SK-N-DZ (cell line): ENCODE measurements at regions not wholly inside any gene's neighbourhood (a gene's known extent, or its start where the extent isn't known, plus 50 kb on each side); places are given as distances from the start of the nearest gene placed in this dataset.
"Not testable (repeated sequence)": the region's sequence is repeated elsewhere in the genome, so short reads cannot be mapped to it uniquely, and the experiment has no call there.

Experiments
- DNase-seq: peaks from one replicate; pipeline ENCODE4 v3.0.0-alpha.2; 2015; ENCODE audit warnings: low spot score

DNA sequence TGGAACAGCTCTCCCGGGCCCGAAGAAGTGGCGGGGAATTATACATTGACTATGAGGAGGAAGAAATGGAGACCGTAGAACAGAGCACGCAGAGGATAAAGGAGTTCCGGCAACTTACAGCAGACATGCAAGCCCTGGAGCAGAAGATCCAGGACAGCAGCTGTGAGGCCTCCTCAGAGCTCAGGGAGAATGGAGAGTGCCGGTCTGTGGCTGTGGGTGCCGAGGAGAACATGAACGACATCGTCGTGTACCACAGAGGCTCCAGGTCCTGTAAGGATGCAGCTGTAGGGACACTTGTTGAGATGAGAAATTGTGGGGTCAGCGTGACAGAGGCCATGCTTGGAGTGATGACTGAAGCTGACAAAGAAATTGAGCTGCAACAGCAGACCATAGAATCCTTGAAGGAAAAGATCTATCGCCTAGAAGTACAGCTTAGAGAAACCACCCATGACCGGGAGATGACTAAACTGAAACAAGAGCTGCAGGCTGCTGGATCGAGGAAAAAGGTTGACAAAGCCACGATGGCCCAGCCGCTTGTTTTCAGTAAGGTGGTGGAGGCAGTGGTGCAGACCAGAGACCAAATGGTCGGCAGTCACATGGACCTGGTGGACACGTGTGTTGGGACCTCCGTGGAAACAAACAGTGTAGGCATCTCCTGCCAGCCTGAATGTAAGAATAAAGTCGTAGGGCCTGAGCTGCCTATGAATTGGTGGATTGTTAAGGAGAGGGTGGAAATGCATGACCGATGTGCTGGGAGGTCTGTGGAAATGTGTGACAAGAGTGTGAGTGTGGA is 129.5 kb upstream of the DMRT1 start:
- no peak for DNase-seq

DNA sequence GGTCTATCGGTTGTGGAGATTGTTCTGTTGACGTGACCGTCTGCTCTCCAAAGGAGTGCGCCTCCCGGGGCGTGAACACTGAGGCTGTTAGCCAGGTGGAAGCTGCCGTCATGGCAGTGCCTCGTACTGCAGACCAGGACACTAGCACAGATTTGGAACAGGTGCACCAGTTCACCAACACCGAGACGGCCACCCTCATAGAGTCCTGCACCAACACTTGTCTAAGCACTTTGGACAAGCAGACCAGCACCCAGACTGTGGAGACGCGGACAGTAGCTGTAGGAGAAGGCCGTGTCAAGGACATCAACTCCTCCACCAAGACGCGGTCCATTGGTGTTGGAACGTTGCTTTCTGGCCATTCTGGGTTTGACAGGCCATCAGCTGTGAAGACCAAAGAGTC is 128.9 kb upstream of the DMRT1 start:
- DNase-seq, result no peak

DNA sequence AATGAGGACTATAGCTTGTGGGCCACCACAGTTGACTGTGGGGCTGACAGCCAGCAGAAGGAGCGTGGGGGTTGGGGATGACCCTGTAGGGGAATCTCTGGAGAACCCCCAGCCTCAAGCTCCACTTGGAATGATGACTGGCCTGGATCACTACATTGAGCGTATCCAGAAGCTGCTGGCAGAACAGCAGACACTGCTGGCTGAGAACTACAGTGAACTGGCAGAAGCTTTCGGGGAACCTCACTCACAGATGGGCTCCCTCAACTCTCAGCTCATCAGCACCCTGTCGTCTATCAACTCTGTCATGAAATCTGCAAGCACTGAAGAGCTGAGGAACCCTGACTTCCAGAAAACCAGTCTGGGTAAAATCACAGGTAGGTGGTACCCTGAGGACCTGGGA is 128.4 kb upstream of the DMRT1 start:
- no peak for DNase-seq

DNA sequence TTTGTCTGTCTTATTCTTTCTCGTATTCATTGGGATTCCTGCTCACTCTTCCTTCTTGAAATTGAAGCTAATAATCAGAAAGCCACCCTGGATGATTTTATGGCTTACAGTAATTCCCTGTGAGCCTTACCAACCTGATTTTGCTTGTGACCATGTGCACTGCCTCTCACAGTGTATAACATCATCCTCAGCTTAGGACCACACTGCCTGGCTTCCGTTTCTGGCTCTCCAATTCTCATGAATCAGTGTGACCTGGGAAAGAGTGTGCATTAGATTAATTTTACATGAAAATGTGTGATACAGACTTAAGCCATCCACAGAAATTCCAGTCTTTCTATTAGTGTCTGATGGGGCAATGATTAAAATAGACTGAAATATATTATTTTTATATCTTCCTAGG is 126.8 kb upstream of the DMRT1 start:
- no peak for DNase-seq

DNA sequence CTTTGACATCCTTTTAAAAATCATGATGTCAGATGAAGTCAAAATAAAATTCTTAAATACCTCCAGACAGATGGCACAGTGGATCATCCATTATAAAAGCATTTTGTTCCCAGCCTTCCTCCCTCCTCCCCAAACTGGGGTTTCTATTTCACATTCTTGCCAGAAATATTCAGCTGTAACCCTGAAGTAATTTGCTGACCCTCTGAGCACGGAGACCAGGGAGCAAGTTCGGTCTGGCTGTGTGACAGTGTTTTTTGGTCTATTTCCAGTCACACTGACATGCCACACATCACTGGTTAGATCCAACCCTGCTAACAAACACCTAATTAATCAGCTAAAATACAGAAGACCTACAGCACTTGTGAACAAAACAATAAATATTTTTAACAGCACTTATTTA is 126.2 kb upstream of the DMRT1 start:
- no peak for DNase-seq

DNA sequence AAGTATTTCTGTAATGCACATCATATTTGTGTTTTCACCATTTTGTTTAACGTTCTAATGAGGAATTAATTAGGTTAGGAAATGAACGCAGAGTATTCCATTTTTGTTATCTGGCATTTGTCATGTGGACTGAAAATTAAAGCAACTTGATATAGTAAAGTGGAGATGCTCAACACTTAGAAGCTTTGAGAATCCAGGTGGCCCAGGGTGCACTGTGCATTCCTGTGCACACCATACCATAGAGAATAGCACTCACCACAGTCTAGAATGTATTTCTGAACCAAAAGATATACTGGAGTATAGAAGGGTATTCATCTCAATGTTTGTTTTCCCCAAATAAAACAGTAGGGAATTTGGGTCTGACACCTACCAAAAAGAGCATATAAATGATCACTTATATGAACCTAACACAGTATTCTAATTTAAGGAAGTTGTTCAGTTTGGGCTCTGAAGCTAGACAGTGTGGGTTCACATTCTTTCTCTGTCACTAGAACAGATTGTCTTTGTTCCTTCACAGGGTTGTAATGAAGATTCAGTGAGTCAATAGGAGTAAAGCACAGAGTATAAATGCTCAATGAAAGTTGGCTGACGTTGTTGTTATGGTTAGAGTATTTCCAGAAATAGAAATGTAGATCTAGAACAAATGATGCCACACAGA is 125.6 kb upstream of the DMRT1 start:
- DNase-seq, result no peak

DNA sequence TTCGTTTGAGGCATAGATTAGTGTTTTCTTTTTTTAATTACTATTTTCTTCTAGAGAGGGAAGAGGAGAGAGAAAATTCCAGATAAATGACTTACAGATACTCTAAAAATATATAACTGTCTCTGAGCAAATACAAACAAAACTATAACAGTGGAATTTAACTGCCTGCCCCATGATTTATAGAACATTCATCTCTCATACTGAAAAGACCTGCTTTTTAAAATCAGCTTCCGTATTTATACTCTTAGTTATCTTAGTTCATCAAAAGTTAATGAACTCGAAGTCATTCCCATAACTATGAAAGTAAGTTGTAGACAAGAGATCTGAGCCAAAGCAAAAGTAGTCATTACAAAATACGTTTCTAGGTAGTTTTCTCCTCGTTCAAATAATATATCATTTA is 123.8 kb upstream of the DMRT1 start:
- no peak for DNase-seq

DNA sequence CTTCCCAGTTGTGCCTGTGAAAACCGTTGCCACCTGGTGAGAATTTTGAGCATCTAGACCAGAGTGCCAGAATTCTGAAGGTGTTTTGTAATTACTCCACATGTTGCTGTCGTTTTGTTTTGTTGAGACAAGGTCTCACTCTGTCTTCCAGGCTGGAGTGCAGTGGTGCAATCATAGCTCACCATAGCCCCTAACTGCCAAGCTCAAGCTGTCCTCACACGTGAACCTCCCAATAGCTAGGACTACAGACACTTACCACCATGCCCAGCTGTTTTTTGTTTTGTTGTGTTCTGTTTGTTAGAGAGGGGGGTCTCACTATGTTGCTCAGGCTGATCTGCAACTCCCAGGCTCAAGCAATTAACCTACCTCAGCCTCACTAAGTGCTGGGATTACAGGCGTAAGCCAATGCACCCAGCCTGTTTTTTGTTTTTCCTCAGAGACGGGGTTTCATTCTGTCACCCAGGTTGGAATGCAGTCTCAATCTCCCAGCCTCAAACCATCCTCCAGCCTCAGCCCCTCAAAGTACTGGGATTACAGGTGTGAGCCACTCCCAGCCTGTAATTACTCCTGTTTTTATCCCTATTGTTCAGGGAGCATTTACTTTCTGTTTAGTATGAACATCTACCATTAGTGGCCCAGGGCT is 121.1 kb upstream of the DMRT1 start:
- DNase-seq, result no peak

DNA sequence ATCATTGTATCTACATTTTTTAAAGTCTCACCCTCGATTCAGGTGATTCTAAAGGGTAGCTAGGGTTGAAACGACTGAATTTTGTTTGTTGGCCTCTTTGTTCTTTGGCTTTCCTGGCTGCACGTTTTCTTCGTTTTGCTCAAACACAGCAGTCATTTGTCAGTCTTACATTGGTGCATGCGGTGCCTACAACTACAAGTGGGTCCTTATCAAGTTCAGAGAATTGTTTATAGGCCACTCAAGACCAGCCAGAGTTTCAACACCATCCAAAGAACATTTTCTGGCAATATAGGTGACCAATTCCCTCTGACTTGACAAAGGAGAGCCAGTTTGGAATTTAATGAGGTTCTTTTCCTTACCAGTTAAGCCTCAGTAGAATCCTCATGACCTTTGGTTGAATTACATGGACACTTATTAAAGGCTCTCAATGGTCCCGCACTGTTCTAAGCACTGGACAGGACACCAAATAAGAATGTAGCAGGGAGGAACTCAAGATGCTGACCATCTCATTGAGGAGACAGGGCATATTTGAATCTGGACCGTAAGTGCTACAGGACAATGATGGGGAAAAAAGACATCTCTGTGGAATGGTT is 119.0 kb upstream of the DMRT1 start:
- no peak for DNase-seq

DNA sequence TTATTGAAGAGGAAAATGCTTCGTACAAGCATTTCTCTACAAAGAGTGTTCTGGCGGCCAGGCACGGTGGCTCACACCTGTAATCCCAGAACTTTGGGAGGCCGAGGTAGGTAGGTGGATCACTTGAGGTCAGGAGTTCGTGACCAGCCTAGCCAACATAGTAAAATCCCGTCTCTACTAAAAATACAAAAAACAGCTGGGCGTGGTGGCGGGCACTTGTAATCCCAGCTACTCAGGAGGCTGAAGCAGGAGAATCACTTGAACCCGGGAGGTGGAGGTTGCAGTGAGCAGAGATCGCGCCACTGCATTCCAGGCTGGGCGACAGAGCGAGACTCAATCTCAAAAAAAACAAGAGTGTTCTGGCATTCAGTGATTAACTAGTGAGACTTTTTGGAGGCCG is 117.0 kb upstream of the DMRT1 start:
- not testable (repeated sequence) for DNase-seq

DNA sequence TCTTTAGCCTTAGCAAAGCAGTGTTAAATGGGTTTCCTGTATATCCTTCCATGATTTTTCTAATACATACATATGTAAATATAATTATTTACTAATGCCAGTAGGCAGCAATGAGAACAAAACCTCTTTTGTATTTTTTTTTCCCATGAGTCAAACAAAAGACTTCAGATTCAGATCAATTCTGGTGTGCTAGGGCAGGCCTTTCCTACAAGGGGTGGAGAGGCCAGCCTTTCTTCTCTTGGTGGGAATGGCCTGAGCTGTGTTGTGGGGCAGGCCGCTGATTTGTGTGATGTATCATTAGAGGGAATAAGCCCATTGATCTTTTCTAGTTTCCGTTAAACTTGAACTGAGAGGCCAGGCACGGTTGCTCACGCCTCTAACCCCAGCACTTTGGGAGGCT is 115.5 kb upstream of the DMRT1 start:
- no peak for DNase-seq

DNA sequence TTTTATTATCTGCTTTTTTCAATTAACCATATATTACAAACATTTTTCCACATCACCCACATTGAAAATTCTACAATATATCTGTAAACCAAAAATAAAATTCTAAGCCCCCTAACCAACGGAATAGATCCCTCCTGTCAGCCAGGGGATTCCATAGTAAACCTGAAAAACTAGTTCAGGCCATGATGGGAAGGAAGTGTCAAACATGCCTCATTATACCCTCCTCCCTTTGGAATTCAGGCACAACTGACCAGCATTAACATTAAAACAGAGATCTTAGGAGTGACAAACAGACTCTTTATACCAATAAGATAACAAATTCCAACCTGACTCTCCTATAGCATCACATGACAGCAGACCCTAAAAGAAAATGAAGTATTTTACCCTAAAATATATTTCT is 113.7 kb upstream of the DMRT1 start:
- no peak for DNase-seq

DNA sequence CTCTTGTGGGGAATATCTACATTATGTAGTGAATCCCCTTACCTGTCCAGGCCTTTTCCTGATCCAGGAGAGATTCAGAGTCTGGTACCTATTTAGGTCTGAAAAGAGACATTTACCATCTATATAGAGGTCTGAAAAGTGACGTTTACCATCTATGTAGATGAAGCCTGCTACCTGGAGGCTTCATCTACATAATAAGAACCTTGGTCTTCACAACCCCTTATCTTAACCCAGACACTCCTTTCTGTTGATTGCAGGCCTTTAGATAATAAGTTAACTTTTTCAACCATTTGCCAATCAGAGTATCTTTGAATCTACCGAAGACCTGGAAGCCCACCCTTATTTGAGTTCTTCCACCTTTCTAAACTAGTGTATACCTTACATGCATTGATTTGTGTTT is 113.0 kb upstream of the DMRT1 start:
- DNase-seq, result no peak

DNA sequence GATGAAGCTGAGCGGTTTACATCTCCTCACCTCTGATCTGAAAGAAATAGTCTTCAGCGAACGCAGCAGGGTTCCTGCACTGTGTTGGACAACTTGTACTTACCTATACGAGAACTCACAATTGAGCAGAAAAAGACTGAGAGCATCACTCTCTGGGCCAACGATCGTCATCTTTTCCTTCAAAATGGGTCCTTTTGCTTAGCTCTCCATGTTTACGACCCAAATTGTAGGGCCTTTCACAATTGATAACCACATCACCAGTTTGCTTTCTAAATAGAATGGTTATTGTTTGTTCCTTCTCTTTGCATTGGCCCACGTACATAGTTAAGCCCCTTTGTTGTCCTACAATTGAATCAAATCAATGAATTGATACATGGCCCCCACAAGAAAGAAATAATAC is 110.0 kb upstream of the DMRT1 start:
- DNase-seq, result no peak

DNA sequence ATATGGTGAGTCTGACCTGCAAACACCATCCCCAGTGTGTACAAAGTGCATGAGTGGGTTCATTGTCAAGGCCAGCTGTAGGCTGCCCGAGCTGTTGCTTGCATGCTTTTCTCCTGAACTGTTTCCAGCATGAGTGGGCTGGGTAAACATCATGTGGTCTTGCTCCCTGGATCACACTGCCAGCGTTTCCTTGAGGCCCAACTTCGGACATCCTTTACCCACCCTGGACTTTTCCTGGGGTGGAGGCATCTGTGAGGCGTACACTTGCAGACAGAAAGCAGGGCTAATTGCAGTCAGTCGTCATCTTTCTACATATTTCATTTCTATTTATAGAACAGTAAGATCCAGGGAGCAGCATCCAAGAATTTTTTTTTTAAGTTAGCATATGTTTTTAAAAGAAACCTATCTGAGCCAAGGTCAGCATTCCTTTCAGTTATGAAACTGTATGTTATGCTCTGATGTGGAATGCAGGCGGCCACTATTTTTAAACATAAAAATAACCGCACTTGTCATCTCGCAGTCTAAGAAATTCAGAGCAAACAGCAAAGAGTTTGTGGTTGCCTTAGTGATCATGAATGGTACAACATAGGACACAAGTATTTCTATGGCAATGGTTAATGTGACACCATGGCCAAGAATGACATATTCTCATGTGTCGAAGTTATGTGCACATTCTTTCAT is 106.5 kb upstream of the DMRT1 start:
- no peak for DNase-seq

DNA sequence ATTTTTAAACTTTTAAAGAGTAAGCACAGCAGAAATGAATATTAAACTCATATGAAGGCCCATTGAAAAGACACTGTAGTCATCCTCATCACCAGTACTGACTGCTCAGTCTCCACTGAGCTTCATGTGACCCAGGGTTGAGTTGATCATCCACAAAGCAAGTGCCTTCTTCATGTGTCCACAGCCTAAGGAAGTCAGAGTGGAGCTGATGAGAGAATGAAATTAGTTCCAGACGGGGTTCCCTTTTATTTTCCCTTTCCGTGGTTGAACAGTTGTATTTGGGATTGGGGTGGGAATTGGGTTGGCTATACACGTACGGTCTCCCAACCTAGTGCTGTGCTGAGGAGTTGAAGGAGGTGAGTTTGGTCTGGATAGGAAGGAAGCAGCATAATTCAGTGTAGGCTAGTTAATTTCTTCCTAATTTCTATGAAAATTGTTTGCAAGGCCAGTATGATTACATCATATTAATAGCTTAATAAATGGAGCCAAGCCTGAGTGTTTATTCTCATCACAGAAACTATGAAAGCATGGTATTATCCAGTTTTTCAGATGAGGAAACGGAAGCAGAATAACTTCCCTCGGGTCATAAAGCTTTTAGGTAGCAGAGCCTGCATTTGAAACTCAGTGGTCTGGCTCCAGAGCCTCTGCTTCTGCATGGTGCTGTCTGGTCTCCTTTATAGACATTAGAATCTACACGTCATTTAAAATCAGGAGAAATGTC is 103.9 kb upstream of the DMRT1 start:
- DNase-seq, result no peak

DNA sequence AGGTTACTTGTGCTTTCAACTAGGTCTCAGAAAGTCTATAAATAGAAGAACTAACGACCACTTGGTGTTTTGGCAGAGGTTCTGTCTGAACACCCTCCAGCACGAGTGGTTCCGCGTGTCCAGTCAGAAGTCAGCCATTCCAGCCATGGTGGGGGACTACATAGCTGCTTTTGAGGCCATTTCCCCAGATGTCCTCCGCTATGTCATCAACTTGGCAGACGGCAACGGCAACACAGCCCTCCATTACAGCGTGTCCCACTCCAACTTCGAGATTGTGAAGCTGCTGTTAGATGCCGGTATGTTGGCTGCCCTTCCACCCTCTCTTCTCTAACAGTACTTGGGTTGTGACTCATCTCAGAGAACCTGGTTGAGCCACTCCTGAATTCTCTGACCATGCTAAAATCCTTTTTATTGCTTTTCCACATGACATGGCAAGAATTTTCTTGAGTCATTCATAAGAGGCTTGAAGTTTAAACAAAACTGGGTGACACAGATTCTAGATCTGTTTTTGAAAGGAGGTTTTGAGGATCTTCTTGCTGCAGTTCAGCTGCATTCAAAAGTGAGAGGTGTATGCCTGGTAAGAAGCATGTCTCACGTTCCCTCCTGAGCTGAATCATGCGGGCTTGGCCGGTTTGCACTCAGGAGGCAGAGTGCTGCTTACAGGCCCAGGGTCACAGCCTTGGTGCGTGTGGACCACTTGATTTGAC is 103.1 kb upstream of the DMRT1 start:
- no peak for DNase-seq

DNA sequence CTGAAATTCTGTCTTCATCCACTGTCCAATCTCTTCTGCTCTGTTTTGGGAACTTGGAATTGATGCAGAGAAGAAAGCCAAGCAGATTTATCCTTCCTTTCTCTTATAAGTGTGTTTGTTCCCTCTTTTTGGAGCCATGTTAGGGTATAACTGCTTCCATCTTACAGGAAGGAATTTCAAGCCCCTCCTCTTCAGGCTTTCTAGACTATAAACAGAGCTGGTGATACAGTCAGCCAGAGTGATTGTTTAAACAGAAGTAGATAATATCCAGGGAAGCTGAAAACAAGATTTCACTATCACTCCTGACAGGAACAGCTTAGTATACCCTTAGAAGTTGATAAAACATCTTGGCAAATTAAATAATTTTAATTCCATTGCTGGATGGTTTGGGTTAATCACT is 102.1 kb upstream of the DMRT1 start:
- no peak for DNase-seq

DNA sequence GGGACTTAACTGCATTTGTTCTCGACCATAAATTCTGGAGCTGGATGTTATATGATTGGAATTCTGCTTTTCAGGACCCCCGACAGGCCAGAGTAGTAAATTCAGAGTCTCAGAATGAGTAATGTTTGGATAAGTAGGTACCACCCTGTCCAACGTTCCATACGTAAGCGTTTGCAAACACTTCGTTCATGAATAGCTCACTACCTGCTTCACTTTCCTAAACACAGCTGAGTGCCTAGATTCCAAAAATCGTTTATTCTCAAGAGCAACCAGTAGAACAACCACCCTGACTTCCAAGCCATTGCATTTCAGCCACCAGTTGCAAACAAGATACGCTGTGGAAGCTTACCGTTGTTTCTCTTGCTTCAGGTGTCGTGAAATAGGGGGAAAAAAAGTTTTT is 101.3 kb upstream of the DMRT1 start:
- DNase-seq, result no peak

DNA sequence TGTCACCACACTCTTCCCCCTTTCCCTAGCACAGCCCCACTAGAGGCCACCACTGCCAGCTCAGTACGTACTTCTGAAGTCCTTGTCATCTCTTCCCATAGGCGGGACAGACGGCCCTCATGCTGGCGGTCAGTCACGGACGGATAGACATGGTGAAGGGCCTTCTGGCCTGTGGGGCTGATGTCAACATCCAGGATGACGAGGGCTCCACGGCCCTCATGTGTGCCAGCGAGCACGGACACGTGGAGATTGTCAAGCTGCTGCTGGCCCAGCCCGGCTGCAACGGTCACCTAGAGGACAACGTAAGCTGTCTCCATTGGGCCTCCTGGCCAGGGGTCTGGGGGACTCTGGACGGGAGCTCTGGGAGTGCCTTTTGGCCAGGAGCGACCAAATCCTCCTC is 99.4 kb upstream of the DMRT1 start:
- DNase-seq, result no peak
